ENCODE measurements at regions not wholly inside any gene's neighbourhood (a gene's known extent, or its start where the extent isn't known, plus 50 kb on each side); places are given as distances from the start of the nearest gene placed in this dataset.

DNA sequence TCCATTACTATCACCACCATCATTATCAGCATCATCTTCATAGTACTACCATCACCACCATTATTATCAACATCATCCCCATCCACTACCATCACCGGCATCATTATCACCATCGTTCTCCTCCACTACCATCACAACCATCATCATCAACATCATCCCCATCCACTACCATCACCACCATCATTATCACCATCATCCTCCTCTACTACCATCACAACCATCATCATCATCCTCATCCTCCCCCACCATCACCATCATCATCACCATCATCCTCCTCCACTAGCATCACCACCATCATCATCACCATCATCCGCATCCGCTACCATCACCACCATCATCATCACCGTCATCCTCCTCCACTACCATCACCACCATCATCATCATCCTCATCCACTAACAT lies 639.8 kb upstream of the RBFOX1 start:
- no peak for TF ChIP-seq POLR2A (IDR thresholded peaks at IDR 0.05)
- TF ChIP-seq, protein P1, sequence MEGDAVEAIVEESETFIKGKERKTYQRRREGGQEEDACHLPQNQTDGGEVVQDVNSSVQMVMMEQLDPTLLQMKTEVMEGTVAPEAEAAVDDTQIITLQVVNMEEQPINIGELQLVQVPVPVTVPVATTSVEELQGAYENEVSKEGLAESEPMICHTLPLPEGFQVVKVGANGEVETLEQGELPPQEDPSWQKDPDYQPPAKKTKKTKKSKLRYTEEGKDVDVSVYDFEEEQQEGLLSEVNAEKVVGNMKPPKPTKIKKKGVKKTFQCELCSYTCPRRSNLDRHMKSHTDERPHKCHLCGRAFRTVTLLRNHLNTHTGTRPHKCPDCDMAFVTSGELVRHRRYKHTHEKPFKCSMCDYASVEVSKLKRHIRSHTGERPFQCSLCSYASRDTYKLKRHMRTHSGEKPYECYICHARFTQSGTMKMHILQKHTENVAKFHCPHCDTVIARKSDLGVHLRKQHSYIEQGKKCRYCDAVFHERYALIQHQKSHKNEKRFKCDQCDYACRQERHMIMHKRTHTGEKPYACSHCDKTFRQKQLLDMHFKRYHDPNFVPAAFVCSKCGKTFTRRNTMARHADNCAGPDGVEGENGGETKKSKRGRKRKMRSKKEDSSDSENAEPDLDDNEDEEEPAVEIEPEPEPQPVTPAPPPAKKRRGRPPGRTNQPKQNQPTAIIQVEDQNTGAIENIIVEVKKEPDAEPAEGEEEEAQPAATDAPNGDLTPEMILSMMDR (IDR thresholded peaks at IDR 0.05 in 4 of 5, conservative IDR thresholded peaks at IDR 0.05 in 1 of 5): no peak
